ENCODE measurements at regions not wholly inside any gene's neighbourhood (a gene's known extent, or its start where the extent isn't known, plus 50 kb on each side); places are given as distances from the start of the nearest gene placed in this dataset.

DNA sequence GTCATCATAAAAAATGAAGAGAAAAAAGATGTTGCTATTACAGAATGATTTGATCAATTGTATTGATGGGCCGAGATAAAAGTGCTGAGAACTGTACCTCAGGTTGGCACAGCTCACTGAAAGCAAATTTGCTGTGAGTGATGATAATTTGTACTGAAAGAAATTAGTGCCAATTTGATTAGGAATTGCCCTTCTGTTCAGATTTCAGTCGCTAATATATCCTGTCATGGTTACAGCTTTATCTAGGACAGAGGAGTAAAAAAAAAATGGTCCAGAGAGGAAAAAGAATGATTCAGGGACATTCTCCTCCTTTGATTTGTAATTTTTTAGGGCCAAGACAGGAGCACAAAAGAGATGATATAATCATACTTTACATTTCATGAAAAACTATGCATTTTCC is 1264.2 kb downstream of the ROBO2 start:
- POLR2A ChIA-PET: no interaction called here

DNA sequence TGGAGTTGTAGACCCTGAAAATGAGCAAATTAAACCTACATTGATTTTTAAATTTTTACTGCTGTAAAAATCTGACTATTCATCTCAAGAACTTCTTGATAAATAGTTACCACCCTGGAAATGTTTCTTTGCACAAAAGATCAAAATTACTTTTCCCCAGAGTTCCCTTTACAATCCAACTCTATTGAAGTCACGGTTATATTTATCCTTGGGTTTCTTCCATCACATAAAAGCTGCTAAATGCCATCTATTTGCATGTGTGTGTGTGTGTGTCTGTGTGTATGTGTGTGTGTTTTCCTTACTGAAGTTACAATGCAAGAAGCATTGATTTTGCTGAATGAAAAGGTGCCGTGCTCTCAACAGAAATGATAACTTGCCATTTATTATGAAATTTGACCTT is 1273.0 kb downstream of the ROBO2 start:
- ChIA-PET POLR2A (no interaction called here), CTCF (interaction anchor here (1.0 kb wide), 1 partner anchor 24 kb away, joined by 4 read pairs; no protein-coding TSS in a partner anchor)
- Histone ChIP-seq H3K27ac (ENCODE audit: insufficient read depth in 1 of 2, low read depth in 1 of 2, low read length in 2 of 2, poor library complexity in 1 of 2, severe bottlenecking in 2 of 2) (no peak overlapping the region), H3K4me3 (ENCODE audit: control insufficient read depth in 1 of 7, extremely low read depth in 1 of 7, insufficient read depth in 4 of 7, low read depth in 2 of 7, low read length in 6 of 7) (no peak overlapping the region), H3K9me3 (ENCODE audit: control extremely low read depth in 1 of 5, control insufficient read depth in 4 of 5, insufficient read depth in 2 of 5, low read depth in 1 of 5, low read length in 4 of 5) (peaks cover 0 to 2% (median 0%) of the 10 kb centered on the region in 5 experiments), H3K4me1 (ENCODE audit: control extremely low read depth in 1 of 4, control insufficient read depth in 4 of 4, insufficient read depth in 4 of 4, low read length in 3 of 4) (no peaks in the 10 kb centered on the region), H3K27me3 (replicated peaks in 2 of 5; ENCODE audit: control insufficient read depth in 4 of 5, insufficient read depth in 5 of 5, low read length in 4 of 5) (peaks cover 0 to 3% (median 0%) of the 10 kb centered on the region in 5 experiments), H3K36me3 (ENCODE audit: control insufficient read depth in 4 of 4, insufficient read depth in 4 of 4, low read length in 3 of 4) (no peaks in the 10 kb centered on the region)
- 100% methylated on average over 1 of the region's 2 CpGs for WGBS (ENCODE audit: insufficient coverage)
- DNase-seq: no peak

More for the DNA sequence above, 1264.2 kb downstream of the ROBO2 start:
- Histone ChIP-seq H3K4me1 (ENCODE audit: control extremely low read depth in 1 of 4, control insufficient read depth in 4 of 4, insufficient read depth in 4 of 4, low read length in 3 of 4) (no peaks in the 10 kb centered on the region), H3K27me3 (replicated peaks in 2 of 5; ENCODE audit: control insufficient read depth in 4 of 5, insufficient read depth in 5 of 5, low read length in 4 of 5) (no peaks in the 10 kb centered on the region), H3K36me3 (ENCODE audit: control insufficient read depth in 4 of 4, insufficient read depth in 4 of 4, low read length in 3 of 4) (no peaks in the 10 kb centered on the region), H3K4me3 (ENCODE audit: control insufficient read depth in 1 of 7, extremely low read depth in 1 of 7, insufficient read depth in 4 of 7, low read depth in 2 of 7, low read length in 6 of 7) (no peak overlapping the region), H3K9me3 (ENCODE audit: control extremely low read depth in 1 of 5, control insufficient read depth in 4 of 5, insufficient read depth in 2 of 5, low read depth in 1 of 5, low read length in 4 of 5) (peaks cover 0 to 5% (median 0%) of the 10 kb centered on the region in 5 experiments), H3K27ac (ENCODE audit: insufficient read depth in 1 of 2, low read depth in 1 of 2, low read length in 2 of 2, poor library complexity in 1 of 2, severe bottlenecking in 2 of 2) (no peak overlapping the region)
- CTCF ChIA-PET: no interaction called here
- DNase-seq: no peak
- 100% methylated on average over 2 of the region's 2 CpGs for WGBS (ENCODE audit: insufficient coverage)

DNA sequence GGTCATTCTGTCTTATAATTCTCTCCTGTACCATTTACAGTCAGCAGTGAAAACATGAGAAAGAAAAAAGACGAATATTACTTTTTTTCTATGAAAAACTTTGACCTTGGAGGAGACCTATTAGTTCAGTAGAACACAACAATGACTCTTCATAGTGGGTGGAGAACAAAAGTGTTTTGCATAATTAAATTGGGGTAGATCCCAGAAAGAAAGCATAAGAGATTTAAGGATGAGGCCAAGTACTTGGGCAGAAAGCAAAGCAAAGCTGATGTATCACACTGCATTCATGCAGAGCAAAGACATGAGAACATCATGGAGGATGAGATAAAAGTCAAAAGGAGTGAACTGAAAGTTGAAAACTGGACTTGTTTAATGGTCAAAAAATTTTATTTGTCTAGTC is 1273.4 kb downstream of the ROBO2 start:
- ChIA-PET CTCF (no interaction called here), POLR2A (no interaction called here)
- WGBS (ENCODE audit: insufficient coverage): no CpG with 5 or more reads among the region's 1 CpG
- peaks cover 0 to 2% (median 0%) of the 10 kb centered on the region in 5 experiments for H3K9me3 ChIP-seq (ENCODE audit: control extremely low read depth in 1 of 5, control insufficient read depth in 4 of 5, insufficient read depth in 2 of 5, low read depth in 1 of 5, low read length in 4 of 5)
- H3K27ac ChIP-seq (ENCODE audit: insufficient read depth in 1 of 2, low read depth in 1 of 2, low read length in 2 of 2, poor library complexity in 1 of 2, severe bottlenecking in 2 of 2): no peak overlapping the region
- DNase-seq: no peak
- H3K4me3 ChIP-seq (ENCODE audit: control insufficient read depth in 1 of 7, extremely low read depth in 1 of 7, insufficient read depth in 4 of 7, low read depth in 2 of 7, low read length in 6 of 7): no peak overlapping the region
- no peaks in the 10 kb centered on the region for H3K36me3 ChIP-seq (ENCODE audit: control insufficient read depth in 4 of 4, insufficient read depth in 4 of 4, low read length in 3 of 4)
- H3K4me1 ChIP-seq (ENCODE audit: control extremely low read depth in 1 of 4, control insufficient read depth in 4 of 4, insufficient read depth in 4 of 4, low read length in 3 of 4): no peaks in the 10 kb centered on the region
- H3K27me3 ChIP-seq (replicated peaks in 2 of 5; ENCODE audit: control insufficient read depth in 4 of 5, insufficient read depth in 5 of 5, low read length in 4 of 5): peaks cover 0 to 3% (median 0%) of the 10 kb centered on the region in 5 experiments

DNA sequence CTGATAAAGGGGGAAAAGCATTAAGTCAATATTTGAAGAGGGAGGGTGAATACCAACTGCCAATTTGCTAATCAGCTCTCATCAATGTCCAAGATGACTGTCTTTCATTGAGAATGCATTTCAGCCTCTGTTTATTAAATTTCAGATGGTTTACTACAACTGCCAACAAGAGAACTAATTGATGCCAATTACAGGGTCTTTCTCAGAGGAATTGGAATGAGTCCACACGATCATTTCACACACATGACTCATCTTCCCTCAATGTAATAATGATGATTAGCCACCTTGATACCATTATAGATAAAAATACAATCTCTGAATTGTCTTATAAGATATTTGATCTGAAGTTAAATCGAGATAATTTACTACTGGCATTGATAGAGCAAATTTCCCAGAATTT is 1274.4 kb downstream of the ROBO2 start:
- POLR2A ChIA-PET: no interaction called here
- no peaks in the 10 kb centered on the region for H3K36me3 ChIP-seq (ENCODE audit: control insufficient read depth in 4 of 4, insufficient read depth in 4 of 4, low read length in 3 of 4)
- DNase-seq: no peak
- CTCF ChIA-PET: no interaction called here
- WGBS (ENCODE audit: insufficient coverage): no CpG with 5 or more reads among the region's 2 CpGs
- peaks cover 0 to 2% (median 0%) of the 10 kb centered on the region in 5 experiments for H3K9me3 ChIP-seq (ENCODE audit: control extremely low read depth in 1 of 5, control insufficient read depth in 4 of 5, insufficient read depth in 2 of 5, low read depth in 1 of 5, low read length in 4 of 5)
- no peaks in the 10 kb centered on the region for H3K4me1 ChIP-seq (ENCODE audit: control extremely low read depth in 1 of 4, control insufficient read depth in 4 of 4, insufficient read depth in 4 of 4, low read length in 3 of 4)
- no peak overlapping the region for H3K27ac ChIP-seq (ENCODE audit: insufficient read depth in 1 of 2, low read depth in 1 of 2, low read length in 2 of 2, poor library complexity in 1 of 2, severe bottlenecking in 2 of 2)
- H3K27me3 ChIP-seq (replicated peaks in 2 of 5; ENCODE audit: control insufficient read depth in 4 of 5, insufficient read depth in 5 of 5, low read length in 4 of 5): peaks cover 0 to 3% (median 0%) of the 10 kb centered on the region in 5 experiments
- H3K4me3 ChIP-seq (ENCODE audit: control insufficient read depth in 1 of 7, extremely low read depth in 1 of 7, insufficient read depth in 4 of 7, low read depth in 2 of 7, low read length in 6 of 7): no peak overlapping the region

DNA sequence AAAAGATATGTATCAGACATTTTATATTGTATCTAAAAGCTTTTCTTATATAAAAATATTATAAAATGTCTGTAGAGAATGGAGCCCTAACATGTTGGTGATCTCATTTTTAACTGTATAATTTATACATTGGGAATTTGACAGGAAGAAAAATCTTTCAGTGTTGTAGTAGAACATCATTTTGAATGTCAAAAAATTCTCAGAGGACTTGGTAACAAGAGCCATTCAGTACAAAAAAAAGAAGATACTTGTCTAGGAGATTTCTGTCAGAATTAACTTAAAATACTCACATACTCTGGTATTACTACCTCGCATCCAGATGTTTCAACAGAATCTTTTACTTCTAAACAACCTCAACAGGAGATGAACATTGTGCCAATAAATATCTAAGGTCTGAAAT is 1277.9 kb downstream of the ROBO2 start:
- H3K27ac ChIP-seq (ENCODE audit: insufficient read depth in 1 of 2, low read depth in 1 of 2, low read length in 2 of 2, poor library complexity in 1 of 2, severe bottlenecking in 2 of 2): no peak overlapping the region
- no CpG with 5 or more reads among the region's 1 CpG for WGBS (ENCODE audit: insufficient coverage)
- peaks cover 0 to 2% (median 0%) of the 10 kb centered on the region in 5 experiments for H3K9me3 ChIP-seq (ENCODE audit: control extremely low read depth in 1 of 5, control insufficient read depth in 4 of 5, insufficient read depth in 2 of 5, low read depth in 1 of 5, low read length in 4 of 5)
- no peaks in the 10 kb centered on the region for H3K27me3 ChIP-seq (replicated peaks in 2 of 5; ENCODE audit: control insufficient read depth in 4 of 5, insufficient read depth in 5 of 5, low read length in 4 of 5)
- ChIA-PET CTCF (no interaction called here), POLR2A (no interaction called here)
- H3K4me3 ChIP-seq (ENCODE audit: control insufficient read depth in 1 of 7, extremely low read depth in 1 of 7, insufficient read depth in 4 of 7, low read depth in 2 of 7, low read length in 6 of 7): no peak overlapping the region
- no peak for DNase-seq
- H3K36me3 ChIP-seq (ENCODE audit: control insufficient read depth in 4 of 4, insufficient read depth in 4 of 4, low read length in 3 of 4): no peaks in the 10 kb centered on the region
- H3K4me1 ChIP-seq (ENCODE audit: control extremely low read depth in 1 of 4, control insufficient read depth in 4 of 4, insufficient read depth in 4 of 4, low read length in 3 of 4): no peaks in the 10 kb centered on the region

DNA sequence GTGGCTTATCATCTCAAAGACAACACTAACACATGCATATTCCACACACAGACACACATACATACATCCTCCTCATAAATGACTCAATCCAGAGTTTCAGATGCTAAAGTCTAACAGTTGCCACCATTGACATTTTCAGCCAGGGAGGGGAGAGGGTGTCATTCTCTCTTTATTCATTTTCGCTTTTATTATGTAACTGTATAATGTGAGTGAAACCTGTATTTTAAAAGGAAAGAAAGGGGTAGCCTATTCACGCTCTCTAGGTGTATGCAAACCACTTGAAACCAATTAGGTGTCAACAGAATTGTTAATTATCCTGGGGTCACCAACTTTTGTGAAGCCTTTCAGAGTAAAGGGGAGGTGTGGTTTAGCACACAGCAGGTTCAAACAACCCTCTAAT is 1282.9 kb downstream of the ROBO2 start:
- H3K9me3 ChIP-seq (ENCODE audit: control extremely low read depth in 1 of 5, control insufficient read depth in 4 of 5, insufficient read depth in 2 of 5, low read depth in 1 of 5, low read length in 4 of 5): peaks cover 0 to 2% (median 0%) of the 10 kb centered on the region in 5 experiments
- ChIA-PET POLR2A (no interaction called here), CTCF (no interaction called here)
- peaks cover 0 to 1% (median 0%) of the 10 kb centered on the region in 4 experiments for H3K4me1 ChIP-seq (ENCODE audit: control extremely low read depth in 1 of 4, control insufficient read depth in 4 of 4, insufficient read depth in 4 of 4, low read length in 3 of 4)
- no peak overlapping the region for H3K27ac ChIP-seq (ENCODE audit: insufficient read depth in 1 of 2, low read depth in 1 of 2, low read length in 2 of 2, poor library complexity in 1 of 2, severe bottlenecking in 2 of 2)
- DNase-seq: no peak
- no peak overlapping the region for H3K4me3 ChIP-seq (ENCODE audit: control insufficient read depth in 1 of 7, extremely low read depth in 1 of 7, insufficient read depth in 4 of 7, low read depth in 2 of 7, low read length in 6 of 7)
- 100% methylated on average over 1 of the region's 2 CpGs for WGBS (ENCODE audit: insufficient coverage)
- H3K27me3 ChIP-seq (replicated peaks in 2 of 5; ENCODE audit: control insufficient read depth in 4 of 5, insufficient read depth in 5 of 5, low read length in 4 of 5): no peaks in the 10 kb centered on the region
- no peaks in the 10 kb centered on the region for H3K36me3 ChIP-seq (ENCODE audit: control insufficient read depth in 4 of 4, insufficient read depth in 4 of 4, low read length in 3 of 4)

DNA sequence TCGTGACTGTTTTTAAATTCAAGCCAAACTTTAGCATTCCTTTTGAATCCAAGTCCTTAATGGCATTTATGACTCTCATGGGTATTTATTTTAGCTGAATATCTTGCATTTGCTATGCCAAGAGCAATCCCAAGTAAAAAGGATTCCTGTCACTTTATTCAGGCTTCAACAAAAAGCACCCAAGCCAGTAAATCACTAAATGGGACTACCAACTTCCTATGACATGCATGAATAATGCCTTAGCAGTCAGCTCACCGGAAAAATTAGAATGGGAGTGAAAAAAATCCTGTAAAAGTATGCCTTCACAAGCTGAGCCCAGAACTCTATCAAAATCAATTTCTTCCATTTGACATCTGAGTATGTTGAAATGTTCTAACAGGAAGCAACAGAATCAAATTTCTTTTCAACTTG is 1297.9 kb downstream of the ROBO2 start:
- Histone ChIP-seq H3K4me3 (ENCODE audit: control insufficient read depth in 1 of 7, extremely low read depth in 1 of 7, insufficient read depth in 4 of 7, low read depth in 2 of 7, low read length in 6 of 7) (no peak overlapping the region), H3K27ac (ENCODE audit: insufficient read depth in 1 of 2, low read depth in 1 of 2, low read length in 2 of 2, poor library complexity in 1 of 2, severe bottlenecking in 2 of 2) (no peak overlapping the region), H3K36me3 (ENCODE audit: control insufficient read depth in 4 of 4, insufficient read depth in 4 of 4, low read length in 3 of 4) (no peaks in the 10 kb centered on the region), H3K4me1 (ENCODE audit: control extremely low read depth in 1 of 4, control insufficient read depth in 4 of 4, insufficient read depth in 4 of 4, low read length in 3 of 4) (no peaks in the 10 kb centered on the region), H3K9me3 (ENCODE audit: control extremely low read depth in 1 of 5, control insufficient read depth in 4 of 5, insufficient read depth in 2 of 5, low read depth in 1 of 5, low read length in 4 of 5) (no peaks in the 10 kb centered on the region), H3K27me3 (replicated peaks in 2 of 5; ENCODE audit: control insufficient read depth in 4 of 5, insufficient read depth in 5 of 5, low read length in 4 of 5) (no peaks in the 10 kb centered on the region)
- no peak for DNase-seq
- POLR2A ChIA-PET: no interaction called here
- CTCF ChIA-PET: no interaction called here
- no CpG with 5 or more reads among the region's 2 CpGs for WGBS (ENCODE audit: insufficient coverage)

Data from common myeloid progenitor, CD34-positive (primary cell).